HG03354 (cell line): ENCODE measurements at regions not wholly inside any gene's neighbourhood (a gene's known extent, or its start where the extent isn't known, plus 50 kb on each side); places are given as distances from the start of the nearest gene placed in this dataset.

Source experiments
- ATAC-seq: cut with Tn5 transposase; IDR thresholded peaks from one replicate; pipeline ENCODE4 v1.9.1; 2021; ENCODE audit warnings: mild to moderate bottlenecking; ENCODE audit not compliant: unreplicated experiment, poor library complexity, severe bottlenecking

- no peak for ATAC-seq
Observed at GRCh38 chr13:79667771-79668170, 186.8 kb downstream of the NDFIP2 start.

GRCh38 chr13:79663977-79664636 lies 183.2 kb downstream of the NDFIP2 start:
- no peak for ATAC-seq

- no peak for ATAC-seq
Observed at GRCh38 chr13:79663435-79663834, 182.5 kb downstream of the NDFIP2 start.

- ATAC-seq: no peak
Observed at GRCh38 chr13:79662882-79663281, 181.9 kb downstream of the NDFIP2 start.

DNA sequence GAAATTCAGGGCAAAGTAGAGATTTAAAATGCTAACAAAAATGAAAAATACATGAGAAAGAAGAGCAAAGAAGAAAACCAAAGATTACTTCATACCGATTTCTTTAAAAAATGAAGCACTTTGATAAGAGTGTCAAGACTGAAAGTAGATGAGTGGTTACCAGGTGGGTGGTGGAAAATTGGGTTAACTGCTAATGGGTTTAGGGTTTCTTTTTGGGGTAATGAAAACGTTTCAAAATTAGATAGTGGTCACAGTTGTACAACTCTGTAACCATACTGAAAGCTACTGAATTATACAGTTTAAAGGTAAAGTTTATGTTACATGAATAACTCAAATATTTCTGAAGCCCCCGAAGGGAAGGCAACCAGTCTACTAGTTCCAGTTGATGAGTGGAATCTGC lies 179.4 kb downstream of the NDFIP2 start:
- no peak for ATAC-seq

DNA sequence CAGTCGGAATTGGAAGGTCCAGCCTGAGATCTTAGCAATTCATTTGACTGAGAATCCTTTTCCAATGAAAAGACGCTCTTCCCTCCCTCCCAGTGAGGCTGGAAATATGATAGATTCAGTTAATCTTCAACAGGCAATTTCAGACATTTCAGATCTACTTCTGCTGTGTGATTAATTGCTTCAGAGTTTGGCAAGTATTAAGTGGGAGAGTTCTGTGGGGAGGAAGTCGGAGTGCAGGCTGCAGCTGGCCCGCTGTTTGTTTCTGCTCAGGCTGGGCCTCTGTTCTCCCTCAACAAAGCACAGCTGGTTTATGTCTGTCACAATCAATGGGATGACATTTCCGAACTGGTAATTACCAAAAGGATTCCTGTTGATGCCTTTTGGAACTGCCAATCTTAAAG lies 178.2 kb downstream of the NDFIP2 start:
- ATAC-seq: no peak

- no peak for ATAC-seq
Observed at GRCh38 chr13:79658333-79658975, 177.5 kb downstream of the NDFIP2 start.

DNA sequence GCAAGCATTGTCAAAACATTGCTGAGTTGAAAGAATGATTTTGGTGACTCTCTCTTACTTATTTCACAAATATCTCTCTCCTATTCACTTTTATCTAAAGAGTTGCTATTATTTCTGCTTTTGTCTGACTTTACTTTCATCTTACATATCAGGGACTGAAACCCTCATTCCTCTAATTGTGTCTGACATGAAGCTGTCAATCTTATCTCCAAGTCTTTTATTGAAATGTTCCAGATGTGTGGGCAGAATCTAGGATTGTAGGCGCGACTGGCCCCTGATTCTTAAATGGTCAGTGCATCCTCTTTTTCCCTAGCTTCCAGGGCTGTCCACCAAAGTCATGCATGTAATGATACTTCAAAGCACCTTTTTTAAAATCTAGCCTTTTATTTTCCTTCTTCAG lies 174.6 kb downstream of the NDFIP2 start:
- ATAC-seq: no peak

DNA sequence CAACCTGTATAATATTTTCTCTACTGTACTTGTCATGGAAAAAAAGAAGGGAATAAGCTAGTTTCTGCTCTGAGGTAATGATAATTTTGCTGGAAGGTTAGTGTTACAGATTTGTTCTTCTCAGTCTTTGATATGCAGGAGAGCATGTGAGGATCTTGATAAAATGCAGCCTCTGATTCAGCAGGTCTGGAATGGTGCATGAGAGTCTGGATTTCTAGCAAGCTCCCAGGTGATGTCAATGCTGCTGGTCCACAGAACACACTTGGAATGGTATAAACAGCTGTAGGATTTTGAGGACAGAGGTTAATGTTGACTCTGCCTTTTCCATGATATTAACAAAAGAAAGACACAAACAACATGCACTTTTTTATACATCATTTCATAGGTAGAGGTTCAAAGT lies 173.6 kb downstream of the NDFIP2 start:
- ATAC-seq: no peak

GRCh38 chr13:79650688-79651087 lies 169.7 kb downstream of the NDFIP2 start:
- no peak for ATAC-seq

GRCh38 chr13:79648191-79648590 lies 167.2 kb downstream of the NDFIP2 start:
- ATAC-seq: no peak

DNA sequence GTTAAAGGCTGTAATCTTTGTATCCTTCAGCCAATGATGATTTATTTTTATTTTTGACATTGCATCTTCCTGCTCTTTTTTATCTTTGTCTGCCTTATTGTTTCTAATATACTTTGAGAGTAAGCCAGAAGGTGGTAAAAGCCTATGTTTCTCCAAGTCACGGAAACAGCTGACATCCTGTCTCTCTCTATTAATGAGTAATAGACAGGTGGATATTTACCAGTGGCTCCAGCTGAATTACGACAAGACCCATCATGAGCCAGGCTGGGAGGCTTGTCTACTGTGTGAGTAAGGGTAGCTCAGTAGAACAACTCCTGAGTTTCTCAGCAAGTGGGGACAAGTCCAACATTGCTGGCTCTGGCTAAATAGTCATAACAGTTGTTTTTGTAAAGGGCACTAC lies 166.6 kb downstream of the NDFIP2 start:
- no peak for ATAC-seq

- ATAC-seq: no peak
Observed at GRCh38 chr13:79646880-79647279, 165.9 kb downstream of the NDFIP2 start.

DNA sequence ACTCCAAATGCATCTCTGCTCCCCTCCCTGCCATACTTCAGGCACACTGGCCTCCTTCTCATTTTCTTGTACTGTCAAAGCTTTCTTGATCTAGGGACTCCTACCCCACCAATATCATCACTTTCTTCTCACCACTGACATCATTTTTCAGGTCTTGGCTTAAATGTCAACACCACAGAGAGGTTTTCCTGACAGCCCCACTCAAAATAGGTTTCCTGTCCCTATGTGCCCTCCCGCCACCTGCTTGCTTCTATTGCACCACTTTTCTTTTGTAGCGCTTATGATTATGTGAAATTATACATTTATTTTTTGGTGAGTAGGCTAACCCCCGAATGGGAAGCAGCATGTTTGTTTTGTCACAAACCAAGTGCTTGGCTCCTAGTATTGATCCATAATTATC lies 164.6 kb downstream of the NDFIP2 start:
- no peak for ATAC-seq

GRCh38 chr13:79642596-79642995 lies 161.6 kb downstream of the NDFIP2 start:
- no peak for ATAC-seq

DNA sequence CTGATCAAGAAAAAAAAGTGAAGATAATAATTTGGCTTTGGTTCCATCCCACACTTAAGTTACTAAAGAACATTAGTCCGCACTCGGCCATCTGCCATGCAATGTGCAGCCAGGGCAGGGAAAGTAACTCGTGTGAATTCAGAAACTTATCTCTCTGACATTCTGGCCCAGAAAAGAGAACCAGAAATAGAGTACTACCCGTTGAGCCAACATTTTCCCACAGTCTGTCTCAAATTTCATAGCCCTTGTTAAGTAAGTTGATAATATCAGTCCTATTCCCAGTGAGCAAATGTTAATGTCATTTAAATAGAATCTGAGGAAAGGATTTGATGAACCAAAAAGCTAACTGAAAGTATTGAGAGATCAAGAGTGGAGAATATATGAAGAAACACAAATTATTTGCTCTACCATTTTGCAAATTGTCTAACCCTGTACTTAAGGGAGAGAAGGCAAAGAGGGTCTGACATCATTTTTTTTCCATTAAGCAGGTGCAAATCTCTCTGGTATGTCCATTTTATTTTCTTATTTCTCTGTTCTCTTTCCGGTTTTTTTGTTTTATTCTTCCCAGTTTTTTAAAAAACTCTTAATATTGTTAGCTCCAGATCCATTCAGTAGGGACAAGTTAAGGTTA lies 156.3 kb downstream of the NDFIP2 start:
- no peak for ATAC-seq

DNA sequence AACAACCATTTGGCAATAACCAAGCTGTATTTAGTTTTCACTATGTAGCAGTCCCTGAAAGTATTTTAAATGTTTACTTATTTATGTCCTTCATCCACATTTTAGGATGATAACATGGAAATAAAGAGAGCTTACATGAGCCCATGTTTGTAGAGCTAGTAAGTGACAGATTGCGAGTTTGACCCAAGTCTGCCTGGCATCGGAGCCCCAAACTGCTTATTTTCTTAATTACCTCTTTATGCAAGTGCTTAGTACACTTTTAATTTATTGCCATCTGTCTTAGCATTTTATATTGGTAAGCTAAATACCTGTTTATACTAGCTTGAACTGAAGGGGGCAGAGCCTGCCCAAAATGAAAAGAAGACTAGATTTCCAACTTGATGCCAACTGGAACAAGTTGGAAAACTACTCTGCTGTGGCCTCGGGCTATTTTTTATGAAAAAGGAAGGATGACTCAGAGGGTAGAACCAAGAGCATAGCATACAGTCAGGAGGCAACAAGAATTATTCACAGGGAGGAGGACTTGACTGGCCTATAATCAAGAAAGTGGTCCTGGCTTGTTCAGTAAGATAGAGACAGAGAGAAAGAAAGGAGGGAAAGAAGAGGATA lies 150.2 kb downstream of the NDFIP2 start:
- ATAC-seq: no peak

DNA sequence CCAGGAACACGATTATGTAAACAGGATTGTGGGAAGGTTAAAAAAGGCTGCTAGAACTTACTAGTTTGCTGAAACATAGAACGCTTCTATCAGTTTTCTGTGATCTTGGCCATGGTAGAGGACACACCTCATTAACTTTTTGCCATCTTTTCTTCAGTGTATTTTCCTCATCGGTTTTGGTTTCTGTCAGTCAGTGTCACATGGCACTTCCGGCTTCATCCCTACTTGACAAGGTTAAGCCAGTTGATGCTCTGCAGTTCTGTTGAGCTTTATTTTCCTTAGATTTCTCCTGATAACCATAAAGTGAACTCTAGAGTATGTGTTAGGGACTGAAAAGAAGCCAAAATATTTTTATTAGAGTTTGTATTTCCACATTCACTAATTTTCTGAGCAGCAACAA lies 147.5 kb downstream of the NDFIP2 start:
- ATAC-seq: no peak

DNA sequence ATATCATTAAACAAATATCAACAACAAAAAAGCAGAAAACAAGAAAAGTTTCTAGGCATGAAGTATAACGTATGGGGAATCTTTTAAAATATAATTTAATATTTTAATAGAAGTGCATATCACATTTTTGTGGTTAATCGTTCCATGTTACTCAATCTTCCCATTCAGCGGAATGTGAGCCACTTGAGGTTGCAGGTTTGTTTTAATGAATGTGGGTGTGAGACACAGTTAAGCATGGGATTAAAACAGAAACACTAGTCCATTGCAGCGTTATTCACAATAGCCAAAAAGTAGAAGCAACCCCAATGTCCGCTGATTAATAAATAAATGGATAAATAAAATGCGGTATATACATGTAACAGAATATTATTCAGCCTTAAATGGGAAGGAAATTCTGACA lies 146.0 kb downstream of the NDFIP2 start:
- no peak for ATAC-seq

GRCh38 chr13:79625517-79625916 lies 144.6 kb downstream of the NDFIP2 start:
- ATAC-seq: peak; percentile 56

GRCh38 chr13:79621902-79622301 lies 140.9 kb downstream of the NDFIP2 start:
- ATAC-seq: no peak
